GM11168 (cell line): ENCODE measurements at regions not wholly inside any gene's neighbourhood (a gene's known extent, or its start where the extent isn't known, plus 50 kb on each side); places are given as distances from the start of the nearest gene placed in this dataset.

Experiments
- in situ Hi-C: fragments of 300-500 bp; cut with MboI; formaldehyde crosslinking; loops from one replicate; pipeline ENCODE4 v1.12.0; 2022; ENCODE audit warnings: low sequenced_read_pairs; ENCODE audit not compliant: unreplicated experiment

DNA sequence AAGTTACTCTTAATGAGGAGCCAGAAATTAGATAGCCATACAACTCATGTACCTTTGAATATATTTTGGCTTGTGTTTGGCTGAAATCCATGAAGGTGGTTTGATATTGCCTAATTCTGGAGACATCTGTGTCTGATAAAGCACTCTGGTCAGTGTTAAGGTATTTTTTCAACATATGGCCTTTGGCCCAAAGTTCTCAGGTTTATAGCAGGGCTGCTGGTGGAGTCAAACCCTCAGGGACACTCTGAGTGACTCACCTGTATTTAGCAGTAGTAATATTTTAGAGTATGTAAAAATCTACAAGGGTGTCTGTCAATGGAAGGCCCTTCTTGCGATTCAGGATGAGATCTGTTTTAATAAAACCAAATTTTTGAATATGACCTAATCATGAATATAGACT lies 666.5 kb downstream of the SLC4A3 start:
- in situ Hi-C loops = no loop called here

DNA sequence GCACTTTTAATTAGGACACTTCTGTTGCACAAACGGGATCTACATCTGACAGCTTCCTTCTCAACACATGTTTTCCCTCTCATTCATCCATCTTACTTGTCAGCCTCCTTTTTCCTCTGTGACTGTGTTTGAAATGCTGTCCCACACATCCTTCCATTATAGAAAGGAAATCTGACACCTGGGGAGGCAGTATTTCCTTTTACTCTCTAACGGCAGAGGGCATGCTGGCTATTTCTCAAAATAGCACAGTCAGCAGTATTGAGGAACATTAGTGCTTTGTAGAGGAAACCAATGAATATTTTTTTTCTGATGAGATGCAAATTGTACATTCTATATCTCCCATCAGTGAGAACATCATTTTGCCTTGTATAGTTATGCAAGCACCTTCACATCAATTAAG lies 668.7 kb downstream of the SLC4A3 start:
- in situ Hi-C loops = no loop called here

DNA sequence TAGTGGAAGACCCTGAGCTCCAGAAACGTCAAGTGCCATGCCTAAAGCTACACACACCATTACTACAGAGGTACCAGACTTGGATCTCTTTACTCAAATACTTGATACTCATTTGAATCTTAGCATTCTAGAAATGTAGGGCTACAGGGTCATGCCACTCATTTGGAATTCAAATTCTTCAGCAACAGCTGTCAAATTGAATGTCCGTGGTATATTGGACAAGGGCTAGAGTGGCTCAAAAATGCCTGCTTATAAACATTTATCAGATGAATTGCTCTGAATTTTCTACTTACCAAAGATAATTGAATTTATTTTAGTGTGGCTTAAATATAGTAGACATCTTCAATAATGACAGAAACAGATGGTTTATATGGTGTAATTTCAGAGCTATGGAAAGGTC lies 669.7 kb downstream of the SLC4A3 start:
- in situ Hi-C loops = no loop called here

DNA sequence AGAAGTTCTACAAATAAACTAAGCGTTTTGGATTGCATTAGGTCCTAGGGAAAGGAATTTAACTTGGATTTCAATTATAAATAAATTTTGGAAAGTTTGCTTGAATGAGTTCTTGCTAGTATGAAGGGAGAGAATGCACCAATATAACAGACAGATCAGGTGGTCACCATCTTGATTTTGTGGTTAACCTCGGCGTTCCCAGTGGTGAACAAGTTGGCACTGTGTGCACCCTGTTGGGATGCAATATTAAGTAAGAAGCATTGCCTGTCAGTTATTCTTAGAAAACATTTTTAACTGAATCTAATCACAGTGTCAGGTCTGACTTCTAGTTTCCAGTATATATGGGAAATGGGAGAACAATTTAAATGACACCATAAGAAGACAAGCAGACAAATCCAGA lies 673.4 kb downstream of the SLC4A3 start:
- in situ Hi-C loops = no loop called here

DNA sequence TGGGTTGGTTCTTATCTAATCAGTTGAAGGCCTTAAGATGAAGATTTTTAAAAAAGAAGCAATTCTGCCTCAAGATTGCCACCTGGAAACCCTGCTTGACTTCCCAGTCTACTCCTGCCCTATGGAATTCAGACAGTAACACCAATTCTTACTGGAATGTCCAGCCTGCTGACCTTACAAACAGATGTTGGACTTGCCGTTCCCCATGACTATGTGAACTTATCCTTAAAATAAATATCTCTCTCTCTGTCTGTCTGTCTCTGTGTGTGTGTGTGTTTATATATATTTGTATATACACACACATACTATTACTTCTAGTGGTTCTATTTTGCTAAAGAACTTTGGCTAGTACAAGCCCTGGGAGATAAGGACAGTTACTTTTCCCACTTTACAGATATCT lies 675.3 kb downstream of the SLC4A3 start:
- in situ Hi-C loops = no loop called here

DNA sequence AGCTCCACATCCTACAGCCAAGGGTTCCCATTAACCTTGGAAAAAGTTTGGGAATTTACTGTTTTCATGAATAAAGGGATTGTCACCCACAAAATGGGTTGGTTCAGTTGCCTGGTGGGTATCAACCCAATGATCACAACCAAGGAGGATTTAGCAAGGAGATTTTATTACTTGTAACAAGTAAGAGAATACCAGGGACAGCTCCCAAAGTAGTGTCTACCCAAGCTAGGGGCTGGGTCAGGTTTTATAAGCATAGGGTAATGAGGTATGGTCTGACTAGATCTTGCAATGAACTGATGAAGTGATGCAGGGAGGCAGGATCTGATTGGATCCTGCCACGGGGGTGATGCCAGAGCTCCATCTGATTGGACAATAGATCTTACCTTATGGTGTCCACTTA lies 681.8 kb downstream of the SLC4A3 start:
- in situ Hi-C loops = no loop called here

DNA sequence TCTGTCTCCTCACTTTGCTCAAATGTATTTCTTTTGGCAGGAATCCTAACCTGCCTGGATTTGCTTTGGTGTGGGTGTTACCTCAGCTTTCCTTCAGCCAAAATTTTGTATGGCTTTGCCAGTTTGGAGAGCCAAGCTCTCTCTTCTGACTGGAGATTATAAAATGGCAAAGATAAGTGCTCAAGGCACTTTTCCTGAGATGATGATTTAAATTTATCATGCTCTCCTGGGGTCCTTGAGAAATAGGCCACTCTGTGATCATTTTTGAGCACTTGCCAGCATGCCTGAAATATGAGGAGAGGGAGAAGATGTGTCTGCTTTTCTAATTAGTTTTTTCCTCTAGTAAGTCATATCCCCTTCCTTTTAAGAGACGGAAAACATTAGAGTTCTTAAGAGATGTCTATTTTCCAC lies 683.0 kb downstream of the SLC4A3 start:
- in situ Hi-C loops = no loop called here

DNA sequence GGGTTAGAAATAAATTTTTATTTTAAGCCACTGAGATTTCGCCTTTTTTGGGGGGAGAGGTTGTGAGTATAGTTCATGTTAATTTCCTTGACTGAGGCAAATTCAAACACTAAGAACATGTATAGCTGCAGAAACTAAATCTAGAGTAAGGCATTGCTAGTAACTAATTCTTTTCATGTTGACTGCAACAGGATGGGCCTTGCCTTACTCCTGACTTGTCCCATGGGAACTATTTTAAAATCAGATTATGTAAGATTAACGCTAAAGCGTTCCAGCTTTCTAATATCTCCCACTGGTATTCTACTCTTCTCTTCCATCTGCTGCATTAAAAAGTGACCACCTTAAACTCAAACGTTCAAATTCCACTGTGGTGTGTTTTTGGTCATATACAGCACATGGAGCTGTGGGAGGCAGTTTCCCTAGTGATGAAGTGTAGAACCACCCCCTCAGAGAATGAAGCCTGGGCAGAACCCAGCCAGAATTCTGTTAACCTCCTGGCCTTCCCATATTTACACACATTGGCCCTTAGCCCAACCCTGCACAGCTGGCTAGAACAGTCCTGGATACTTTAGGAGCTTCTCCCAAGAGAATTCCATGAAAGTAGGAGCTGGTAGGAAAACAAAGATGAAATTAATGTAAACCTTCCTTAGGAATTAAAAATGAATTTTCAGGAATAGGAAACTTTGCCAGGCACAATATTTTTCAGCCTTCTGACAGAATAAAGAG lies 687.8 kb downstream of the SLC4A3 start:
- in situ Hi-C loops = no loop called here

DNA sequence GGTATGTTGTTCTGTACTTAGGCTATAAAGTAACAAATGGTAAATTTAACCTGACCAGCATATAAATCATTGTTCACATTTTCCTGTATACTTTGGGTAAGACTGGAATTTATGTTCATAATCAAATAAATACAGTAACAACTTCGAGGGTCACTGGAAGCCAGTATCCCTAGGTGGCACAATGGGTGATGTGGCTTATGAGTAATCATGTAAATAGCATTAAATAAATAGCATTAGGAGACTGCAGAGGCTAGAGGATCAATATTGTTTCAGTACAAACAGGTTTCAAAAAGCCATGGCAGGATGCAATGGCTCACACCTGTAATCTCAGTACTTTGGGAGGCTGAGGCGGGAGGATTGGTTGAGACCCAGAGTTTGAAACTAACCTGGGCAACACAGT lies 690.6 kb downstream of the SLC4A3 start:
- in situ Hi-C loops = no loop called here

DNA sequence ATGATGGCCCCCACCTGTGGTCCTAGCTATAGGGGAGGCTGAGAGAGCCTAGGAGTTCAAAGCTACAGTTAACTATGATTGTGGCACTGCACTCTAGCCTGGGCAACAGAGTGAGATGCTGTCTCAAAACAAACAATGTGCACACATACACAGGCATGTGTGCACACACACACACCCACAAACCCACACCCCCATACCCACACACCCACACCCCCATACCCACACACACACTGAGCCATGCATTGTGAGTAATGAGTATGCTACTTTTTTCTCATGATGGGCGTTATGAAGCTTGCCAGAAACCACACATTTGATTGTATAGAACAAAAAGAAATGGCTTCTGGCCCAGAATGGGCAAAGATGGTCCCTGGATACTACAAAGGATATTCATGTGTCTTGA lies 691.1 kb downstream of the SLC4A3 start:
- in situ Hi-C loops = no loop called here

DNA sequence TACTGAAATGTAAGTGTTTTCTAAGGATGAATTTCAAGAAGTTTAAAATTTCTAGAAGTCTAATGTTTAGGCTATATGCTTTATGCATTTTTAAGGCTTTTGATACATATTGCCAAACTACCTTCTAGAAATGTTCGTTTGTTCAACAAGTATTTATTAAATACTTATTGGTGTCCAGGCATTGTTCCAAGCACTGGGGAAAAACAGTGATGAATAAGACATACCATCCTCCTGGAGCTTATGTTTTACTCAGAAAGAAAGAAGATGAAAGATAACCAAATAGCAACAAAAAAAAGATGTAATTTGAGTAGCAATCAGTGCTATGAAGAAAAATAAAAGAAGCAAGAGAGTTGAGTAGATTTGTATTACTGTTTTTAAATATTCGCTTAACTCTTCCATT lies 692.9 kb downstream of the SLC4A3 start:
- in situ Hi-C loops = no loop called here

DNA sequence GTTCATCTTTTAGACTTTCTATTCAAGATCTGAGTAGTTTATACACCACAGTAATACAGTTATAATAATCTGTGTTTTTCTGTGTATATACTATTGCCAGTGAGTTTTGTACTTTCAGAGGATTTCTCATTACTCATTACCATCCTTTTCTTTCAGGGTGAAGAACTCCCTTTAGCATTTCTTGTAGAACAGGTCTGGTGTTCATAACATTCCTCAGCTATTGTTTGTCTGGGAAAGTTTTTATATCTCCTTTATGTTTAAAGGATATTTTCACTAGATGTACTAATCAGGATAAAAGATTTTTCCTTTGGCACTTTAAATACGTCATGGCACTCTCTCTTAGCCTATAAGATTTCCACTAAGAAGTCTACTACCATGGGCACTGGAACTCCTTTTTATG lies 705.5 kb downstream of the SLC4A3 start:
- in situ Hi-C loops = no loop called here

DNA sequence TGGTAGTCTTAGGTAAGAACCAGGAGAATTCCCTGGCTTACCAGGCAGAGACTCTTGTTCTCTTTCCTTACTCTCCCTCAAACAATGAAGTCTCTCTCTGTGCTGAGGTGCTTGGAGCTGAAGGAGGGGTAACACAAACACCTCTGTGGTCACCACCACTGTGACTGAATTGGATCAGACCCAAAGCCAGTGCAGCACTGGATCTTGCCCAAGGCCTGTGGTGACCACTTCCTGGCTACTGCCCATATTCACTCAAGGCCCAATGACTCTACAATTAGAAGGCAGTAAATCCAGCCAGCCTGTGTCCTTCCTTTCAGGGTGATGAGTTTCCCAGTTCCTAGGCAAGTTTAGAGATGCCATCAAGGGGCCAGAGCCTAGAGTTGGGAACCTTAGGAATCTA lies 706.8 kb downstream of the SLC4A3 start:
- in situ Hi-C loops = no loop called here

DNA sequence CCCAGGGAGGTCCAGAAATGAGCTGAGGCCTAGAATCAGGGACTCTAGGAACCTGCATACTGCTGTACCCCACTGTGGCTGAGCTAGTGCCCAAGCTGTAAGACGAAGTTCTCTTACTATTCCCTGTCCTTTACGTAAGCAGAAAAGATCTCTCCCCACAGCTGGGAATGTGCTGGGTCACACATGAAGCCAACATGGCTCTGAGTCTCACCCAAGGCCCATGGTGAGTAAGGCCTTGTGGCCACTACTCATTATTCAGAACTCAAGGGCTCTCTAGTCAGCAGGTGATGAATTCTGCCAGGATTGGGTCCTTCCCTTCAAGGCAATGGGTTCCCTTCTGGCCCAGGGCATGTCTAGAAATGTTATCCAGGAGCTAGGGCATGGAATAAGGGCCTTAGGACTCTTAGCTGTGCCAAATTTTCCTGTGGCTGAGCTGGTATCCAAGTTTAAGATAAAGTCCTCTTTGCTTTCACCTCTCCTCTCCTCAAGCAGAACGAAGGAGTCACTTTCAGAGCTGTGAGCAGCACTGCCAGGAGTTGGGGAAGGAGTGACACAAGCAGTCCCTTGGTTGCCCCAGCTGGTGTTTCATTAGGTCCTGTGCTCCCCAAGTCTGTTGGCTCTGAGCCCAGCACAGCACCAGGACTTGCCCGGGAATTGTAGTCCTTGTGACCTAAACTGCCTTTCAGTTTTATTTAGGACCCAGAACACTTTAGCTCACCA lies 707.6 kb downstream of the SLC4A3 start:
- in situ Hi-C loops = no loop called here

DNA sequence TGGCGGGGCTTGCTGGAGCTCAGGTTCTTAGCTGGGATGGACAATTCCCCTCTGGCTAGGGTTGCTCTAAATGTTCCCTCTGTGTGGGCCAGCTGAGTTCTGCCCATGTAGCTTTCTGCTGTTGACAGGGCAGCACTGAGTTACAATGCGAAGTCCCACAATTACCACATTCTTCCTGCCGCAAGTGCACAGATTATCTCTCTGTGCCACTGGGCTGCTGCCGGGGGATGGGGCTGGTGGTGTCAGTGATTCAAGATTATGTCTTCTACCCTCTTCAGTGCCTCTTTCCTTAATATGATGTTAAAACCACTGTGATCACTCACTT lies 708.1 kb downstream of the SLC4A3 start:
- in situ Hi-C loops = no loop called here

DNA sequence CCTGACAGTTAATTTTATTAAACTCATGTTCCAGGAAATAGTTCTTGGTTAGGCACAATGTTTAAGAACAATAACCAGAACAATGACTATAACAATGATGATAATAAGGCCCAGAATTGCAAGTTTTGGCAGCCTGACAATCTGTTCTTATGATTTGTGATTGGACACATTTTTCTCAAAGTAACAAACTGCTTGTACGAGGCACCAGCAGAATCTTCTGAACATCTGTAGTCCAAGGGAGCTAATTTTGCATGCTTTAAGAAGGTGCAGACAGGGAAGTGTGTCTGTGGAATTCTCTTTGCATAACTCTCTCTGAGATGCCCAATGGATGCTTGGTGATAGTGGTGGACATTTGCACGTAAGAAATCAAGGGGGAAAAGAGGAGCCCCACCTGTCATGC lies 709.3 kb downstream of the SLC4A3 start:
- in situ Hi-C loops = no loop called here

DNA sequence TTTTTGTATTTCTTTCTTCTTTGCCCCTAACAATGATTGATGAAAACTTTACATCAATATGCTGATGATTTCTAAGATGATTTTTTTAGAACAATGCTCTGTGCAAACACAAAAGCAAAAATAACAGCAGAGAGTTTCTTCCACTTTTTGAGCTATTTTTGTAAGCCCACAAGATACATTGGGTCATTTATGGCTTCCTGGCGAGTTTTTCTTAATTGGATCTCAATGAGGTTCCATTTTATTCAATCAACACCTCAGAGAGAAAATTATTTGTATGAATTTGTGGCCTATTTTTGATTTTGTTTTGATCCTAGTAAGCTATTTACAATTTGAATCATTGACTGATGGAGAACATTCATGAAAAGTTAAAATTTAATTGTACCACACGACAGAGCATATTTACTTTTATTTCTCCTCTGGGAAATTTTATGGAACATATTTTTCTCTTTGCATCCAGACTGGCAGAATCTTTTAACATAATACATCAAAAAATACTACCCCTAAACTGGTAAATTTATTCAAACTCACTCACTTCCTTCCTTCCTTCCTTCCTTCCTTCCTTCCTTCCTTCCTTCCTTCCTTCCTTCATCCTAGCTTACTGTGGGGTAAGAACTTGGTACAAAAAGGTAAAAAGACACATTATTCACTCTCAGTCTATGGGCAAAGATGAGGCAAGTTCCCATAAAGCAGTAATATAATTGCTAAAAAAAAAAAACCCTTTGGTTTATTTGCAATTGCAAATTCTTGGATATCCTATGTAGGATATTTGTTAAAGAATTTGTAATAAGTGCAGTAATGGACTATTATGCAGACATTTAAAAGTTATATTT lies 710.4 kb downstream of the SLC4A3 start:
- in situ Hi-C loops = no loop called here

DNA sequence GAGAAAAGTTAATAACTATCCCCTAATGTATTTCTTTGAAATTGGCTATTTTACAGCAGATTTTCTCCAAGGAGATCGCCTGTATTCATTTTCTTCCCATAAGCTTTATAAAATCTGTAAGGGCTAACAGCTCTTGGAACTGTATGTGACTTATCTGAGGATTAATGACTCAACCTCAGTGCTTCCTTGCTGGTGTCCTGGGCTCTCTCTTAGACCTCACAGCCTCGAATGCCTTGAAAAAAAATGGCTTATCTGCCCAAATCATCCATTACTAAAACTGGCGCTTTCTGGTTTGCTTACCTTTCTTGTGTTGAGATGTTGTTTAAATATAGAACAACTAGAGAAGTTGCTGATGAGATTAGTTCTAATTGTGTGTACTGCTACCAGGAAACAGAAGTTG lies 713.6 kb downstream of the SLC4A3 start:
- in situ Hi-C loops = no loop called here

DNA sequence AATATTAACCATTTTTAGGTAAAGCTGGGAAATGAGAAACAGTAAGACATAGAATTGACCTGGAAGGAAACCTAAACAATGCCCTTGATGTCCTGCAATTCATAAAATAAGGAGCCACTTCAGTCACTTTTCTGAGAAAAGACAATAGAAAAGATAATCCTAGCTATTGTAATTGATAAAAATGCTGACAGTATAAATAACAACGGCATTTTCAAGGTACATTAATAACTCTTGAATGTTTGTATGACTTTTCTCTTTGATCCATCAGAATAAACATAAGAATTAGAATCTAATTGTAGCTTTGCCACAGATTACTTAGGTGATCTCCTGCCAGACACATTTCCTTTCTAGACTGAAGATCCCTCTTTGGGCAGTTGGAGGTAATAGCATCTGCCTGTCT lies 719.5 kb downstream of the SLC4A3 start:
- in situ Hi-C loops = no loop called here

DNA sequence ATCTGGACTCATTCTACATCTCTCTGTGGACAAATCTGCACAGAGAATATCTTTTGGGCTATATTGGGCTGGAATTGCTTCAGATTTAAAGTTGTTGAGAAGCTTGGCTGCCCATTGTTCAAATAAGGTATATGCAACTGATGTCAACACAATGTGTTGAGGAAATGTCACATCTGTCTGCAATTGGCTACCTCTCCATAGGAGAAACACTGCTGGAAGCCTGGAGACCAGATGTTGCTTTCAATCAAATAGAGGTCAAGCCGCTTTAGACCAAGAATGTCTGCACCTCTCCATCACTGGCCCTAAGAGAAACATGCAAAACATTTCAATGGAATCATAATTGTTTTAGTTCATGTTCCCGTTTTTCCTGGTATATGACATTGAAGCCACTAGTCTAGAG lies 720.2 kb downstream of the SLC4A3 start:
- in situ Hi-C loops = no loop called here

DNA sequence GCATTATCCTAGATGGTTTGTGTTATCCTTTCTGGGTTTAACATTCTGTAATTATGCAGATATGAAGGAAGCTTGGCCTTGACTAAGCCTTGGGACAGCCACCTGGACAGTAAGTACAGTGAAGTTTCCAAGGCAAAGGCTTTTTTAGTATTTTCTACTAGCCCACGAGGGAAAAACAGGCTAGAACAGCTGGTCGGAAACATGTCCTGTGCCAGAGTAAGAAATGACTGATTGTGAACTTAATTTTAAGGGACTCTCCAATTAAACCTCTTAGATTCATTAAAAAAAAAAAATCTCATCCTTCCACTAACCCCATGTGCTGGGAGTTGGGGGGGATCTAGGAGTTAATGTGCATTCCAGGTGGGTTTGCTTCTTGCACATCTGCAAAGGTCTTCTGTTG lies 720.8 kb downstream of the SLC4A3 start:
- in situ Hi-C loops = no loop called here
